Stimulated activated naive B cell treated with anti-CD40 and anti-IgM and Interleukin-4, amounts not matched to agents 10 μg/mL and 1 μg/mL and 100 μg/mL, for 72 hours (primary cell): ENCODE measurements at regions not wholly inside any gene's neighbourhood (a gene's known extent, or its start where the extent isn't known, plus 50 kb on each side); places are given as distances from the start of the nearest gene placed in this dataset.

Experiments
- ATAC-seq, 2 donors: fragments of 150-1000 bp; cut with Tn5 transposase; replicated peaks; 2 replicates each; pipeline ENCODE4 v1.10.0; 2021; ENCODE audit warnings: moderate library complexity in 1 of 2
- DNase-seq: peaks from one replicate; pipeline ENCODE4 v3.0.0; 2021
- H3K27ac Mint-ChIP-seq: one replicate; pipeline ENCODE4 v1.8.0; 2022; ENCODE audit warnings: mild to moderate bottlenecking, mixed read lengths
- H3K27me3 Mint-ChIP-seq, 2 donors: one replicate each; pipeline ENCODE4 v1.8.0; 2022; ENCODE audit warnings: mixed read lengths in 2 of 2
- H3K36me3 Mint-ChIP-seq, 2 donors: one replicate each; pipeline ENCODE4 v1.8.0; 2022; ENCODE audit warnings: mixed read lengths in 2 of 2, mild to moderate bottlenecking in 1 of 2
- H3K4me1 Mint-ChIP-seq, 2 donors: one replicate each; pipeline ENCODE4 v1.8.0; 2022; ENCODE audit warnings: mixed read lengths in 2 of 2, mild to moderate bottlenecking in 1 of 2
- H3K4me3 Mint-ChIP-seq, 2 donors: one replicate each; pipeline ENCODE4 v1.8.0; 2022; ENCODE audit warnings: mild to moderate bottlenecking in 2 of 2, mixed read lengths in 2 of 2, moderate library complexity in 1 of 2
- H3K9me3 Mint-ChIP-seq, 2 donors: one replicate each; pipeline ENCODE4 v1.8.0; 2022; ENCODE audit warnings: mixed read lengths in 2 of 2, mild to moderate bottlenecking in 1 of 2

DNA sequence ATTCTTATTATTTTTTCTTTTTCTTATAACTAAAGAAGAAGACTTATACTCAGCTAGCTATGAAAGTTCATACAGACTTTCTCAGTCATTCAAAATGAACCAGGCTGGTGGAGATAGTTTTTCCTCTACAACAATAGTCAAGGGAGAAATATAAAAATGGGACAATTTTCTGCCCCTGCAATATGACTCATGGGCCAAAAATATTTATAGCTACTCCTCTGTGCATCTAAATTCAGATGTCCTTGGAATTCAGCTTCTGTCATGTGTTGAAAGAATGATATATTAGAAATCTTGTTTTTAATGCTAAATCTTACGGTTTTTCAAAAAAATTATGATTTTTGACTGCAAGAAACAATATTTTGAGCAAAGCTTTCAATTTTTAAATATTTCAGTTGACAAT, 237.2 kb upstream of the SYT10 start:
- Mint-ChIP-seq H3K9me3 (no peaks in the 10 kb centered on the region), H3K4me3 (no peak overlapping the region), H3K27ac (no peak overlapping the region), H3K27me3 (no peaks in the 10 kb centered on the region), H3K36me3 (no peaks in the 10 kb centered on the region), H3K4me1 (no peaks in the 10 kb centered on the region)
- DNase-seq (no peak), ATAC-seq (no peak)

DNA sequence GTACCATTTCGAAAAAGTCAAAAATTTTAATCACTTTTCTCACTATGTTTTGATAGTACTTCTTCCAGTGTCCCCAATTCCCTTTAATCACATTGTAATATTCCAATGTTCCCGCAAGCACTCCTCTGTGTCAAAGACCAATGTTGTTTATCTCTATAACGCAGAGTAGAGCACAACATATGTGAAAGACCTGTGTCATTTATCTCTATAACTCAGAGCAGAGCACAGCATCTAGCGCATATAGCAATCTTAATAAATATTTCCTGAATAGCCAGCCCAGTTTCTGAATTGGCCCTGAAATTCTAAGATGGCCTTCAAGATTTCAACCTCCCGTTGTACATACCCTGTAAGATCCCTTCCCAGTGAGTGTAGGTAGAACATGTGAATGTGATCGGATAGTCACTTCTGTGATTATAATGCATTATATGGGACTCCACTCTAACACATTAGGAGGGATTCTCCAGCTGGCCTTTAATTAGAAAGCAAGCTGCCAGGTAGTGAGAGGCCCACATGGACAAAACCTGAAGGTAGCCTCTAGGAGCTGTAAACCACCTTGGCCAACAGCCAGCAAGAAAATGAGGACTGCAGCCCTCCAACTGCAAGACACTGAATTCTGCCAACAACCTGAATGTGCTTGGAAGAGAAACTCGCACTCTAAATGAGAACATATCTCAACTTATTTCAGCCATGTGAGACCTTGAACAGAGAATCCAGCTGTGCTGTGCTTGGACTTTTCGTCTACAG, 238.8 kb upstream of the SYT10 start:
- no peaks in the 10 kb centered on the region for H3K36me3 Mint-ChIP-seq
- no peaks in the 10 kb centered on the region for H3K4me1 Mint-ChIP-seq
- no peaks in the 10 kb centered on the region for H3K9me3 Mint-ChIP-seq
- DNase-seq (no peak), ATAC-seq (no peak)
- no peaks in the 10 kb centered on the region for H3K27me3 Mint-ChIP-seq
- no peak overlapping the region for H3K27ac Mint-ChIP-seq
- no peak overlapping the region for H3K4me3 Mint-ChIP-seq

DNA sequence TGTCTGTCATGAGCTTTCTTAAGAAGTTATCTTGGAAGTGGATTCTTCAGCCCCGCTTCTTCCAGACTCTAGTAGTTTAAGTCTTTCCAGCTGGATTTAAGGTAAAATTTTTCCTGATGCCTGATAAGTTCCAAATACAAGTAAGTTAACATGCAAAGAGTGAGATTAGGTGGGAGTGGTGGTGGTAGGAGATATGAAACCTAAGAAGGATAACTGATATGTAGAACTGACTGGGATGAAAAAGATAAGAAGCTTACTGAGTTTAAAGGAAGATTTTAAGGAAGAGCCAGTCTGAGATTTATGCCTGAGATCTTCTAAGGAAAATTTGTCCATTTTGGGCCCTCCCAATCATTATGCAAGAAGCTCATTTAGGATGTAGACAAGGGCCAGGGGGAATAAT, 250.9 kb upstream of the SYT10 start:
- Mint-ChIP-seq H3K27ac (no peak overlapping the region), H3K36me3 (no peaks in the 10 kb centered on the region), H3K4me3 (no peak overlapping the region), H3K27me3 (no peaks in the 10 kb centered on the region), H3K4me1 (no peaks in the 10 kb centered on the region), H3K9me3 (peaks cover 2 to 4% of the 10 kb centered on the region in 2 donors)
- ATAC-seq = no peak
- DNase-seq = no peak

DNA sequence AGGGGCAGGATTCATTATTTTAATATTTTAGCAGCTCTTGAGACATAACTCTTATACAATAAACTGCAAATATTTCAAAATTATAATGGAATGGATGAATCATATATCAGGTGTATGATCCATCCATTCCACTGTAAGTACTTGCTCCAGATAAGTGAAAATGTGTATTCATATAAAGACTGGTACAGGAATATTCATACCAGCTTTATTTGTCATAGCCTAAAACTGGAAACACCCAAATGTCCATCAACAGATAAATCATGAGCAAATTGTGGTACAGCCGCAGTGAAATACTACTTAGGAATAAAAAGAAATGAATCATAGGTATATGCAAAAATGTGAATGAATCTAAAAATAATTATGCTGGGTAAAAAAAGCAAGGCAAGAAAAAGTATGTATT, 263.6 kb upstream of the SYT10 start:
- Mint-ChIP-seq H3K4me1 (no peaks in the 10 kb centered on the region), H3K27me3 (no peaks in the 10 kb centered on the region), H3K9me3 (peaks cover 0 to 4% of the 10 kb centered on the region in 2 donors), H3K4me3 (no peak overlapping the region), H3K36me3 (no peaks in the 10 kb centered on the region), H3K27ac (no peak overlapping the region)
- DNase-seq = no peak
- ATAC-seq = no peak

GRCh38 chr12:33706927-33707326, 267.3 kb upstream of the SYT10 start:
- DNase-seq = no peak
- H3K4me3 Mint-ChIP-seq = no peak overlapping the region
- H3K4me1 Mint-ChIP-seq = no peaks in the 10 kb centered on the region
- no peak for ATAC-seq
- H3K27me3 Mint-ChIP-seq = no peaks in the 10 kb centered on the region
- H3K36me3 Mint-ChIP-seq = no peaks in the 10 kb centered on the region
- H3K9me3 Mint-ChIP-seq = peaks cover 0 to 3% of the 10 kb centered on the region in 2 donors
- H3K27ac Mint-ChIP-seq = no peak overlapping the region

DNA sequence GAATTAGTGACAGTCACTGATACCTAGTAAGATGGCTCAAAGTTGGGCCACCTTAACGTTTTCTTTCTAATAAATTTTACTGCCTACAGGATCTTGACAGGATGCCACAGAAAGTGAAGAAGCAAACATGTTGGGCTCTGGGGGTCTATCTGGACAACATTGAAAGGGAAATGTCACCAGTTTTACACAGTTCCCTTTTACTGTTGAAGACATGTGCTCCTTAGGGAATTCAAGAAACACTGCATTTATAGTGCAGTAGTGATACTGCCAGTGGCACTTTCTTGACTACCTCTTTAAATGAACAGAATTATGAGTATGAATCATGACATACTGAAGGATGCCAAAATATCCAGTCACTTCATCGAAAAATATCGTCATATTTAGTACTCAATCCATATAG, 269.3 kb upstream of the SYT10 start:
- Mint-ChIP-seq H3K27ac (no peak overlapping the region), H3K4me1 (no peaks in the 10 kb centered on the region), H3K9me3 (peaks cover 3 to 4% of the 10 kb centered on the region in 2 donors), H3K4me3 (no peak overlapping the region), H3K27me3 (no peaks in the 10 kb centered on the region), H3K36me3 (no peaks in the 10 kb centered on the region)
- ATAC-seq (no peak), DNase-seq (no peak)

GRCh38 chr12:33710548-33710947, 270.9 kb upstream of the SYT10 start:
- ATAC-seq = no peak
- Mint-ChIP-seq H3K27me3 (no peaks in the 10 kb centered on the region), H3K4me3 (no peak overlapping the region), H3K9me3 (peaks cover 3 to 4% of the 10 kb centered on the region in 2 donors), H3K27ac (no peak overlapping the region), H3K4me1 (no peaks in the 10 kb centered on the region), H3K36me3 (no peaks in the 10 kb centered on the region)
- DNase-seq = no peak

DNA sequence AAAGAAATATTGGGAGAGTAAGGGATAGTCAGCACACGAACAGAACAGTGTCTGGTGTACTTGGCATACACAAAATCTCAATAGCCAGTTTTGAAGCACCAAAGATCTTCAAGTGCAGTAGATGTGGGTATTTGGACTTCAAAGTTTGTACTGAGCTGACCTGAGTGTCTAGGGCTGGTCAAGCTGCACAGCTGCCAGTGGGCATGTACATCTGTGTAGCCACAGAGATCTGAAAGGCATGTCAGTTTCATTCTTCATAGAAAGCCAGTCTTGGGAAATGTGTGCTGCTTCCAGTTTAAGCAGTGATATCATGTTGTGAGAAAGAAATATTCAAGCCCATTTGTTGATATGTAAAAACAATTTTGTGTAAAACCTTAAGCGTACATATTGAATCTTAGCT, 279.0 kb upstream of the SYT10 start:
- no peak for ATAC-seq
- H3K36me3 Mint-ChIP-seq = no peaks in the 10 kb centered on the region
- no peaks in the 10 kb centered on the region for H3K27me3 Mint-ChIP-seq

DNA sequence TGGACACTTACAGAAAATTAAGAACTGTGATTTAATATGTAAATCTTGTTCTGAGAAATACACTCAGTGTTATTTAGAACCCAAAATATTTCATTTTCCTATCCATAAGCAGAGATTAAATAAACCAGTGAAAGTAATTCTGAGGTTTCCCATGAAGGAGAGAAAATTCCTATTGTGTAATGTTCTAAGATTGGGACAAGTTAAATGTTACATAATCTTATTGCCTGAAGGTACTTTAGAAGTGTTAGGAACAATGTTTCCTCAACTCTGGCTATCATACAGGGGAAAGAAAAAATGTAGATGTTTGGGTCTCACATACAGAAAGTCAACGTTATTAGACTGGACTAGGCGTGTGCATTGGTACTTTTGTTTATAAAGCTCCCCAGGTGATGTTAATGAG, 281.9 kb upstream of the SYT10 start:
- no peaks in the 10 kb centered on the region for H3K36me3 Mint-ChIP-seq
- ATAC-seq (no peak), DNase-seq (no peak)
- H3K4me1 Mint-ChIP-seq = no peaks in the 10 kb centered on the region
- H3K27ac Mint-ChIP-seq = no peak overlapping the region
- no peaks in the 10 kb centered on the region for H3K27me3 Mint-ChIP-seq
- H3K9me3 Mint-ChIP-seq = peaks cover 0 to 3% of the 10 kb centered on the region in 2 donors
- no peak overlapping the region for H3K4me3 Mint-ChIP-seq

More for the DNA sequence above, 279.0 kb upstream of the SYT10 start:
- H3K4me1 Mint-ChIP-seq = no peaks in the 10 kb centered on the region
- H3K27ac Mint-ChIP-seq = no peak overlapping the region
- peaks cover 0 to 3% of the 10 kb centered on the region in 2 donors for H3K9me3 Mint-ChIP-seq
- no peak overlapping the region for H3K4me3 Mint-ChIP-seq
- DNase-seq = no peak

DNA sequence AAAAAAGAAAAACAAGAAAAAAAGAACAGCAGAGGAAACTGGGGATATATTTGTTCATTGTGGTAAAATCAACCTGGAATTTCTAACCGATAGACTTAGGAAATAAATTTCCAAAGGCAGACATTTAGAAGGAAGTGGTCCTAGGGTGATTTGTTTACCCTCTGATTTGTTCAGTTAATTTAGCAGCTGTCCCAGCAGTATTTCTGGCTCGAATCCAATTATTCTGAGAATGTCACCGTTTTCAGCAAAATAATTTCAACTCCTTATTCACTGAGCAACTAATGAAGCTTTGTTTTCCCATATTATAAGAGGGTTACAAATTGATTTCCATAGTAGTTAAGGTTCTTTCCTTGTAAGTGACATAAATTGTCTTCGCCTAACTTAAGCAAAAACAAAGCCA, 285.2 kb upstream of the SYT10 start:
- Mint-ChIP-seq H3K4me3 (no peak overlapping the region), H3K4me1 (no peaks in the 10 kb centered on the region), H3K36me3 (no peaks in the 10 kb centered on the region), H3K27me3 (no peaks in the 10 kb centered on the region), H3K9me3 (peaks cover 6 to 12% of the 10 kb centered on the region in 2 donors), H3K27ac (no peak overlapping the region)
- DNase-seq (no peak), ATAC-seq (no peak)

DNA sequence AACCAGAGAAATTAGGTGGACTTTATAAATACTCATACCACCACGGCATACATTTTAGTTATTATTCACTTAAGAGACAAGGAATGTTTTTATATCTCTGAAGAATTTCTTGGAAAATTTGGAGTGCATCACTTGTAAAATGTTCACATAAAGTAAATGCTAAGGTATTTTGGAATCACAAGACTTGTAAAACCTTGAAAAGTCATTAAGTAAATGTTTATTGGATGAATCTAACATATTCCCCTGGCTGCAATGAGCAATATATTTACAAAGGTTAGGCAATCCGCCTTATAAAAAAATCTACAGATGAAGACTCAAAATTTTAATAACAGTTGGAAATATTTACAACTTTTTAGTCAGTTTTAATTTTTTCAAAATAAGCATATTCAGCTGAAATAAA, 287.4 kb upstream of the ALG10 start:
- H3K36me3 Mint-ChIP-seq = no peaks in the 10 kb centered on the region
- peaks cover 10 to 17% of the 10 kb centered on the region in 2 donors for H3K9me3 Mint-ChIP-seq

DNA sequence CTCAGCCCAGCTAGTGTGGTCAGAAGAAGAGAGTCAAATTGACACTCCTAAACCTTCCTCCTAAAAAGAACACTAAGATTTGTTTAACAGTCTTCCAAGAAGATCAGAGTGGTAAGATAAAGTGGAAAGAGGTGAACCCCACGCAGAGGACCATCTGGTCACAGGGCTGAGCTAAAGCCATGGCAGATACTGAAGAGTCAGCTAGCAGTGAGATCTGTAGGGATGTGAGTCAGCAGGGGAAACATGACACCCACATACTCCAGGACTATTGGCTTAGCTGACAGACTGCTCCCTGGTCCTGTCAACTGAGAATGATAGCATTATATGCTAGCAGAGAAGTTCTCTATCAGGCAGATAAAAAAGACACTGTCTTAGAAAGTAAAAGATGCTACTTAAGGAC, 269.4 kb upstream of the ALG10 start:
- no peak for DNase-seq
- no peaks in the 10 kb centered on the region for H3K36me3 Mint-ChIP-seq
- no peak overlapping the region for H3K4me3 Mint-ChIP-seq
- peaks cover 5 to 6% of the 10 kb centered on the region in 2 donors for H3K9me3 Mint-ChIP-seq
- no peaks in the 10 kb centered on the region for H3K4me1 Mint-ChIP-seq
- no peaks in the 10 kb centered on the region for H3K27me3 Mint-ChIP-seq
- no peak for ATAC-seq
- H3K27ac Mint-ChIP-seq = no peak overlapping the region

More for the DNA sequence above, 287.4 kb upstream of the ALG10 start:
- no peak overlapping the region for H3K27ac Mint-ChIP-seq
- no peak overlapping the region for H3K4me3 Mint-ChIP-seq
- DNase-seq (no peak), ATAC-seq (no peak)
- no peaks in the 10 kb centered on the region for H3K27me3 Mint-ChIP-seq
- H3K4me1 Mint-ChIP-seq = no peaks in the 10 kb centered on the region

- DNase-seq = no peak
- H3K36me3 Mint-ChIP-seq = no peaks in the 10 kb centered on the region
- H3K4me1 Mint-ChIP-seq = no peaks in the 10 kb centered on the region
- peaks cover 6 to 9% of the 10 kb centered on the region in 2 donors for H3K9me3 Mint-ChIP-seq
- H3K27me3 Mint-ChIP-seq = no peaks in the 10 kb centered on the region
- no peak overlapping the region for H3K27ac Mint-ChIP-seq
- ATAC-seq = no peak
- H3K4me3 Mint-ChIP-seq = no peak overlapping the region
Measured at GRCh38 chr12:33757701-33758100, 264.6 kb upstream of the ALG10 start.

DNA sequence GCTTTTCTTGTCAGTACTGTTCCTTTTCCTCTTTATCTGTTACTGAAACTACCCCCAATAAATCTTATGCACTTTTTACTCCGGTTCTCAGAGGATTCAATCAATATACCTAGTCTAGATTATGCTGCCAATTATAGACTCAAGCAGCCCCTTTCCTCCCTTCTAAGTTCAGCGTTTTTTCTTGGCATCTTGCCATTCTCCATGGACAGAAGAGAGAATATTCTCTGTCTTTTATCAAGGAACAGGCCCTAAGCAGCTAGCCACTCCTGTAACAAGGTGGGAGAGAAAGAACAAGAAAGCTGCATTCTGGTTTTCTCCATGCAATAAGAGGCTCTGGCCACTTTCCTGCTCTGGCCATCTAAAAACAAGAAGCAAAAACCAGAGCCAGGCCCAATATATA, 263.0 kb upstream of the ALG10 start:
- Mint-ChIP-seq H3K9me3 (peaks cover 8 to 9% of the 10 kb centered on the region in 2 donors), H3K4me3 (no peak overlapping the region), H3K36me3 (no peaks in the 10 kb centered on the region), H3K27ac (no peak overlapping the region), H3K4me1 (no peaks in the 10 kb centered on the region), H3K27me3 (no peaks in the 10 kb centered on the region)
- ATAC-seq (no peak), DNase-seq (no peak)

- ATAC-seq (no peak), DNase-seq (no peak)
- no peaks in the 10 kb centered on the region for H3K36me3 Mint-ChIP-seq
- H3K4me3 Mint-ChIP-seq = no peak overlapping the region
- no peak overlapping the region for H3K27ac Mint-ChIP-seq
- H3K4me1 Mint-ChIP-seq = no peaks in the 10 kb centered on the region
- no peaks in the 10 kb centered on the region for H3K27me3 Mint-ChIP-seq
- peaks cover 0 to 6% of the 10 kb centered on the region in 2 donors for H3K9me3 Mint-ChIP-seq
Measured at GRCh38 chr12:33763331-33763730, 259.0 kb upstream of the ALG10 start.

GRCh38 chr12:33770652-33771051, 251.6 kb upstream of the ALG10 start:
- ATAC-seq (no peak), DNase-seq (no peak)
- H3K9me3 Mint-ChIP-seq = peaks cover 7% of the 10 kb centered on the region in 2 donors
- H3K4me3 Mint-ChIP-seq = no peak overlapping the region
- H3K4me1 Mint-ChIP-seq = no peaks in the 10 kb centered on the region
- H3K27me3 Mint-ChIP-seq = no peaks in the 10 kb centered on the region
- H3K36me3 Mint-ChIP-seq = no peaks in the 10 kb centered on the region
- no peak overlapping the region for H3K27ac Mint-ChIP-seq
